Neural progenitor cell (in vitro differentiated cells): ENCODE measurements at regions not wholly inside any gene's neighbourhood (a gene's known extent, or its start where the extent isn't known, plus 50 kb on each side); places are given as distances from the start of the nearest gene placed in this dataset.

Source experiments
- EZH2 ChIP-seq: fragments of 200-600 bp; sonication (generic); IDR thresholded peaks from 2 replicates; pipeline ENCODE4 v1.6.1; 2017; ENCODE audit warnings: antibody characterized with exemption, mild to moderate bottlenecking, moderate library complexity
- TF ChIP-seq, protein P1 (sequence below): fragments of 200-600 bp; sonication (generic); IDR thresholded peaks from 2 replicates; pipeline ENCODE4 v1.5.1; 2017; ENCODE audit warnings: antibody characterized with exemption, mild to moderate bottlenecking

GRCh38 chr3:80308637-80309036 is 540.8 kb upstream of the ROBO1 start:
- TF ChIP-seq, protein P1, sequence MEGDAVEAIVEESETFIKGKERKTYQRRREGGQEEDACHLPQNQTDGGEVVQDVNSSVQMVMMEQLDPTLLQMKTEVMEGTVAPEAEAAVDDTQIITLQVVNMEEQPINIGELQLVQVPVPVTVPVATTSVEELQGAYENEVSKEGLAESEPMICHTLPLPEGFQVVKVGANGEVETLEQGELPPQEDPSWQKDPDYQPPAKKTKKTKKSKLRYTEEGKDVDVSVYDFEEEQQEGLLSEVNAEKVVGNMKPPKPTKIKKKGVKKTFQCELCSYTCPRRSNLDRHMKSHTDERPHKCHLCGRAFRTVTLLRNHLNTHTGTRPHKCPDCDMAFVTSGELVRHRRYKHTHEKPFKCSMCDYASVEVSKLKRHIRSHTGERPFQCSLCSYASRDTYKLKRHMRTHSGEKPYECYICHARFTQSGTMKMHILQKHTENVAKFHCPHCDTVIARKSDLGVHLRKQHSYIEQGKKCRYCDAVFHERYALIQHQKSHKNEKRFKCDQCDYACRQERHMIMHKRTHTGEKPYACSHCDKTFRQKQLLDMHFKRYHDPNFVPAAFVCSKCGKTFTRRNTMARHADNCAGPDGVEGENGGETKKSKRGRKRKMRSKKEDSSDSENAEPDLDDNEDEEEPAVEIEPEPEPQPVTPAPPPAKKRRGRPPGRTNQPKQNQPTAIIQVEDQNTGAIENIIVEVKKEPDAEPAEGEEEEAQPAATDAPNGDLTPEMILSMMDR, result no peak
- TF ChIP-seq EZH2, result no peak
